A549 (cell line): ENCODE measurements at regions not wholly inside any gene's neighbourhood (a gene's known extent, or its start where the extent isn't known, plus 50 kb on each side); places are given as distances from the start of the nearest gene placed in this dataset.

Experiments
- ATAC-seq, 2 experiments: fragments of 200-7000 bp in 1 of 2; fragments of >200 bp in 1 of 2; cut with Nextera tagmentation in 1 of 2; cut with Tn5 transposase in 1 of 2; 3 replicates each; pipeline versions ENCODE4 v1.8.0 to v1.9.1; 2018 to 2020; ENCODE audit warnings: mild to moderate bottlenecking in 1 of 2, moderate library complexity in 1 of 2
- CTCF ChIA-PET: fragments of 300-600 bp; sonication (Branson Sonifier 250); formaldehyde crosslinking; extraction: SDS; loops from one replicate; lab custom pipeline; 2021; ENCODE audit warnings: antibody characterized with exemption, inconsistent platforms; lab: Yijun Ruan, JAX
- POLR2A ChIA-PET: fragments of 350-600 bp; formaldehyde crosslinking; extraction: SDS; loops from one replicate; lab custom pipeline; 2021; ENCODE audit warnings: antibody characterized with exemption, inconsistent platforms; lab: Yijun Ruan, JAX
- DNase-seq, 2 experiments: peaks; one replicate each; pipeline versions ENCODE4 v3.0.0 to v3.0.0-alpha.2; 2011 to 2016; ENCODE audit warnings: low read depth in 1 of 2, low spot score in 1 of 2
- FAIRE-seq: peaks from 2 replicates; lab custom pipeline; 2011; peaks lifted over from hg19 to GRCh38; lab: Jason Lieb, UNC
- H3K27ac ChIP-seq, 2 experiments: fragments of >200 bp; sonication (Bioruptor Twin); formaldehyde crosslinking; 3 replicates each; pipeline ENCODE4 v1.5.1; 2016 to 2017
- H3K4me1 ChIP-seq: fragments of >200 bp; sonication (Bioruptor Twin); formaldehyde crosslinking; 3 replicates; pipeline ENCODE4 v1.6.1; 2016
- H3K4me2 ChIP-seq: fragments of >200 bp; sonication (Bioruptor Twin); formaldehyde crosslinking; 3 replicates; pipeline ENCODE4 v1.6.1; 2016
- H3K4me3 ChIP-seq: fragments of >200 bp; sonication (Bioruptor Twin); formaldehyde crosslinking; 3 replicates; pipeline ENCODE4 v1.5.1; 2016
- H3K9me3 ChIP-seq: fragments of >200 bp; sonication (Bioruptor Twin); formaldehyde crosslinking; 3 replicates; pipeline ENCODE4 v1.6.1; 2016
- BCL3 ChIP-seq: fragments of >200 bp; sonication (Bioruptor Twin); formaldehyde crosslinking; IDR thresholded peaks from 3 replicates; pipeline ENCODE4 v1.6.1; 2016
- BHLHE40 ChIP-seq: IDR thresholded peaks from 2 replicates; pipeline ENCODE4 v1.6.1; 2012; ENCODE audit warnings: low read depth, low read length, inconsistent platforms
- CBX2 ChIP-seq: fragments of 200-600 bp; sonication (generic); IDR thresholded peaks from 2 replicates; pipeline ENCODE4 v1.6.1; 2016; ENCODE audit warnings: low read depth, mild to moderate bottlenecking, borderline replicate concordance
- CEBPB ChIP-seq, 2 experiments: fragments of >200 bp in 1 of 2; sonication (Bioruptor Twin) in 1 of 2; formaldehyde crosslinking in 1 of 2; IDR thresholded peaks; 2 replicates each; pipeline ENCODE4 v1.6.1; 2012 to 2016
- CHD4 ChIP-seq: fragments of 200-600 bp; sonication (generic); IDR thresholded peaks from 2 replicates; pipeline ENCODE4 v1.6.1; 2016; ENCODE audit warnings: antibody characterized with exemption, mild to moderate bottlenecking, borderline replicate concordance
- EHF ChIP-seq: fragments of 250-450 bp; sonication (Bioruptor Pico); IDR thresholded peaks from 2 replicates; pipeline ENCODE4 v1.5.0; 2020; ENCODE audit warnings: mild to moderate bottlenecking
- FOSL2 ChIP-seq, 2 experiments: fragments of 450-650 bp in 1 of 2; fragments of >200 bp in 1 of 2; sonication (Bioruptor Twin) in 1 of 2; formaldehyde crosslinking; IDR thresholded peaks; 2 replicates each; pipeline versions ENCODE4 v1.5.0 to v1.6.1; 2016 to 2020; ENCODE audit warnings: mild to moderate bottlenecking in 1 of 2, moderate library complexity in 1 of 2
- FOXS1 ChIP-seq: fragments of 250-450 bp; sonication (Bioruptor Pico); IDR thresholded peaks from 2 replicates; pipeline ENCODE4 v1.5.0; 2020; ENCODE audit warnings: mild to moderate bottlenecking, moderate library complexity
- HDAC2 ChIP-seq: fragments of 200-600 bp; sonication (generic); IDR thresholded peaks from 2 replicates; pipeline ENCODE4 v1.6.1; 2016
- HOXB5 ChIP-seq: fragments of 250-450 bp; sonication (Bioruptor Pico); IDR thresholded peaks from 2 replicates; pipeline ENCODE4 v1.5.0; 2020; ENCODE audit warnings: mild to moderate bottlenecking, moderate library complexity
- JUN ChIP-seq, 2 experiments: fragments of >200 bp; sonication (Bioruptor Twin); formaldehyde crosslinking; IDR thresholded peaks; 2 replicates in 1 of 2; 3 replicates in 1 of 2; pipeline ENCODE4 v1.6.1; 2016 to 2017
- JUNB ChIP-seq: fragments of >200 bp; sonication (Bioruptor Twin); formaldehyde crosslinking; IDR thresholded peaks from 2 replicates; pipeline ENCODE4 v1.6.1; 2016
- KDM1A ChIP-seq: fragments of 200-600 bp; sonication (generic); IDR thresholded peaks from 2 replicates; pipeline ENCODE4 v1.6.1; 2016; ENCODE audit warnings: low read depth, mild to moderate bottlenecking
- KDM5A ChIP-seq: fragments of 200-600 bp; sonication (generic); IDR thresholded peaks from 2 replicates; pipeline ENCODE4 v1.6.1; 2016; ENCODE audit warnings: antibody characterized with exemption, mild to moderate bottlenecking
- MYC ChIP-seq: IDR thresholded peaks from 2 replicates; pipeline ENCODE4 v1.6.1; 2012; ENCODE audit warnings: mild to moderate bottlenecking, inconsistent platforms, low read length, improper control_type of control experiment, borderline replicate concordance
- NFE2L2 ChIP-seq: fragments of 150-350 bp; conservative IDR thresholded peaks from 2 replicates; pipeline ENCODE4 v1.6.1; 2014; ENCODE audit warnings: low read length
- NPAS2 ChIP-seq: fragments of 250-450 bp; sonication (Bioruptor Pico); IDR thresholded peaks from 2 replicates; pipeline ENCODE4 v1.8.0; 2022; ENCODE audit warnings: mild to moderate bottlenecking, moderate library complexity, borderline replicate concordance
- POLR2A ChIP-seq: IDR thresholded peaks from 2 replicates; pipeline ENCODE4 v1.6.1; 2012; ENCODE audit warnings: mild to moderate bottlenecking, low read length
- POLR2AphosphoS2 ChIP-seq: conservative IDR thresholded peaks from 2 replicates; pipeline ENCODE4 v1.6.1; 2012; ENCODE audit warnings: low read length, improper control_type of control experiment, inconsistent platforms
- RCOR1 ChIP-seq: fragments of 150-350 bp; IDR thresholded peaks from 2 replicates; pipeline ENCODE4 v1.6.1; 2014; ENCODE audit warnings: antibody characterized with exemption, low read length, low read depth
- RFX5 ChIP-seq: fragments of 450-650 bp; IDR thresholded peaks from 2 replicates; pipeline ENCODE4 v1.7.1; 2014; ENCODE audit warnings: antibody characterized with exemption, mild to moderate bottlenecking, moderate library complexity
- RNF2 ChIP-seq: fragments of 200-600 bp; sonication (generic); IDR thresholded peaks from 2 replicates; pipeline ENCODE4 v1.6.1; 2016; ENCODE audit warnings: low read depth, mild to moderate bottlenecking, antibody characterized with exemption, moderate library complexity, borderline replicate concordance
- SMC3 ChIP-seq: fragments of >200 bp; sonication (Bioruptor Twin); formaldehyde crosslinking; IDR thresholded peaks from 3 replicates; pipeline ENCODE4 v1.6.1; 2018; ENCODE audit warnings: inconsistent platforms
- SREBF2 ChIP-seq: fragments of 450-650 bp; IDR thresholded peaks from 2 replicates; pipeline ENCODE4 v1.6.1; 2014; ENCODE audit warnings: mild to moderate bottlenecking, moderate library complexity
- ZC3H11A ChIP-seq: fragments of 450-650 bp; IDR thresholded peaks from 2 replicates; pipeline ENCODE4 v1.6.1; 2014; ENCODE audit warnings: antibody characterized with exemption, mild to moderate bottlenecking
- ZFP36 ChIP-seq: fragments of 450-650 bp; IDR thresholded peaks from 2 replicates; pipeline ENCODE4 v1.6.1; 2014; ENCODE audit warnings: borderline replicate concordance; ENCODE audit not compliant: partially characterized antibody
- WGBS: methylation state at CpG from one replicate; pipeline ENCODE4 v1.1.6; 2017; ENCODE audit errors: missing lambda C conversion rate; 5-methylcytosine and 5-hydroxymethylcytosine counted together
- TF ChIP-seq, protein P1 (sequence below): fragments of >200 bp; sonication (Bioruptor Twin); formaldehyde crosslinking; IDR thresholded peaks from 2 replicates; pipeline ENCODE4 v1.6.1; 2016
- TF ChIP-seq, protein P2 (sequence below): fragments of 450-650 bp; IDR thresholded peaks from 2 replicates; pipeline ENCODE4 v1.6.1; 2014; ENCODE audit warnings: antibody characterized with exemption

DNA sequence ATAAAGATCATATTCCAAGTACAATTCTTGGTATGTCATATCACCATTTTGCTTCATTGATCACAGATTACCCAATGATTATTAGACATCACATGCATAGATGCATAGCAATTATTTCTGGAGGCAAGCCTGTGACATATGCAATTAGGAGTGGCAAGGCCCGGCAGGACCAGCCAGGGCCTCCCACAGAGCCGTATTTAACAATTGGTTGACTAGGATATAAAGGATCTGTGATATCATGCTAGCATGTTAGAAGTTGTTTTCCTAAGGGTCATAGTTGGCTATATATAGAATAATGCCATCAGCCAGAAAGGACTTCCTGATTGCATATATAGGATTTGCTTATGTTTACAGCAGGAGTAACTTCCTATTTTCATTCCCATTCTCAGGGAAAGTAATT, 103.5 kb upstream of the OTUD4 start:
- POLR2A ChIA-PET, result no interaction called here
- CTCF ChIA-PET, result interaction anchor here (0.6 to 0.7 kb wide), 2 partner anchors 15 to 238 kb away, joined by 3 to 4 read pairs; no protein-coding TSS in a partner anchor

GRCh38 chr4:145281951-145282350, 101.6 kb upstream of the OTUD4 start:
- POLR2A ChIA-PET, result no interaction called here
- TF ChIP-seq NPAS2 (CRISPR knock-in tag), result no peak
- TF ChIP-seq, protein P1, sequence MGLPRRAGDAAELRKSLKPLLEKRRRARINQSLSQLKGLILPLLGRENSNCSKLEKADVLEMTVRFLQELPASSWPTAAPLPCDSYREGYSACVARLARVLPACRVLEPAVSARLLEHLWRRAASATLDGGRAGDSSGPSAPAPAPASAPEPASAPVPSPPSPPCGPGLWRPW, result no peak
- no peak for TF ChIP-seq ZFP36
- TF ChIP-seq HDAC2, result no peak
- no peak for TF ChIP-seq BHLHE40
- TF ChIP-seq, protein P2, sequence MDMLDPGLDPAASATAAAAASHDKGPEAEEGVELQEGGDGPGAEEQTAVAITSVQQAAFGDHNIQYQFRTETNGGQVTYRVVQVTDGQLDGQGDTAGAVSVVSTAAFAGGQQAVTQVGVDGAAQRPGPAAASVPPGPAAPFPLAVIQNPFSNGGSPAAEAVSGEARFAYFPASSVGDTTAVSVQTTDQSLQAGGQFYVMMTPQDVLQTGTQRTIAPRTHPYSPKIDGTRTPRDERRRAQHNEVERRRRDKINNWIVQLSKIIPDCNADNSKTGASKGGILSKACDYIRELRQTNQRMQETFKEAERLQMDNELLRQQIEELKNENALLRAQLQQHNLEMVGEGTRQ, result no peak
- TF ChIP-seq, all 56 proteins: peak for 0
- FAIRE-seq (no peak), DNase-seq (no peak), ATAC-seq (no peak)
- no peak overlapping the region for H3K4me3 ChIP-seq
- H3K4me1 ChIP-seq, result no peaks in the 10 kb centered on the region
- no peaks in the 10 kb centered on the region for H3K9me3 ChIP-seq
- WGBS, result 14% methylated on average over 1 of the region's 1 CpG
- CTCF ChIA-PET, result no interaction called here
- H3K27ac ChIP-seq, result no peak overlapping the region
- no peak overlapping the region for H3K4me2 ChIP-seq

More for the DNA sequence above, 103.5 kb upstream of the OTUD4 start:
- no peak overlapping the region for H3K4me2 ChIP-seq
- no peak for DNase-seq
- WGBS, result 71% methylated on average over 2 of the region's 2 CpGs
- H3K9me3 ChIP-seq, result no peaks in the 10 kb centered on the region
- no peak overlapping the region for H3K4me3 ChIP-seq
- no peaks in the 10 kb centered on the region for H3K4me1 ChIP-seq
- TF ChIP-seq JUN (IDR thresholded peaks at IDR 0.05) (no peak), HOXB5 (no peak), BCL3 (no peak), RFX5 (no peak)
- TF ChIP-seq, all 56 proteins: peak for 0
- no peak for FAIRE-seq
- no peak overlapping the region for H3K27ac ChIP-seq
- ATAC-seq, result no peak

- H3K27ac ChIP-seq, result no peak overlapping the region
- no peak for DNase-seq
- TF ChIP-seq CEBPB (IDR thresholded peaks at IDR 0.05) (no peak), CBX2 (no peak), SREBF2 (no peak), POLR2AphosphoS2 (no peak), EHF (CRISPR knock-in tag) (no peak), HDAC2 (no peak), POLR2A (no peak), RFX5 (no peak), BCL3 (no peak)
- H3K4me1 ChIP-seq, result no peaks in the 10 kb centered on the region
- CTCF ChIA-PET, result no interaction called here
- POLR2A ChIA-PET, result no interaction called here
- H3K4me2 ChIP-seq, result no peak overlapping the region
- ATAC-seq, result no peak
- WGBS, result 46% methylated on average over 9 of the region's 9 CpGs
- H3K9me3 ChIP-seq, result no peaks in the 10 kb centered on the region
- no peak overlapping the region for H3K4me3 ChIP-seq
- no peak for FAIRE-seq
These were observed 100.8 kb upstream of the OTUD4 start for GRCh38 chr4:145281224-145281623.

DNA sequence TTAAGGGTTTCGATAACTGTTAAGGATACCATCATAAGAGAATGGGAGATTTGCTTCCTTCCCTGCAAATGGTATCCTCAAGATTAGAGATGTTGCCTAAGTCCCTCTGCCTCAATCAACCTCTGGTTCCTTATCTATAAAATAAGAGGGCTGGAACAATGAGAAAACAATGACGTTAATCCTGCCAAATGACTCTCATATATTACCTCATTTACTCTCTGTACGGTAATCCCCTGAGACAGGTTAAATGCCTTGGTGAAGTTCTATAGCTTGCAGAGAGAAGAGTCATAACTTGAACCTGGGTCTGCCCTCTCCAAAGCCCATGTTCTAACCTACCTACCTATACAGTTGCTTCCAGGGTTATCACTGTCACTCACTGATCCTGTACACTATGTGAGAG, 100.2 kb upstream of the OTUD4 start:
- ATAC-seq, result no peak
- no peak for TF ChIP-seq CHD4
- TF ChIP-seq MYC, result no peak
- no peak for TF ChIP-seq HOXB5
- TF ChIP-seq, protein P1, result no peak
- no peak for TF ChIP-seq SREBF2
- no peak for TF ChIP-seq POLR2AphosphoS2
- TF ChIP-seq JUN (IDR thresholded peaks at IDR 0.05), result no peak
- TF ChIP-seq SMC3, result no peak
- no peak for TF ChIP-seq RCOR1
- no peak for TF ChIP-seq KDM1A
- TF ChIP-seq FOSL2 (IDR thresholded peaks at IDR 0.05), result no peak
- TF ChIP-seq FOSL2 (CRISPR knock-in tag; IDR thresholded peaks at IDR 0.05), result no peak
- TF ChIP-seq ZC3H11A, result no peak
- no peak for TF ChIP-seq JUNB
- TF ChIP-seq NFE2L2, result no peak
- TF ChIP-seq KDM5A, result no peak
- TF ChIP-seq RNF2, result no peak
- TF ChIP-seq POLR2A, result no peak
- TF ChIP-seq FOXS1 (CRISPR knock-in tag), result no peak
- no peak overlapping the region for H3K27ac ChIP-seq
- no peak overlapping the region for H3K4me3 ChIP-seq
- ChIA-PET CTCF (no interaction called here), POLR2A (no interaction called here)
- H3K4me2 ChIP-seq, result no peak overlapping the region
- H3K9me3 ChIP-seq, result no peaks in the 10 kb centered on the region
- 59% methylated on average over 3 of the region's 3 CpGs for WGBS
- H3K4me1 ChIP-seq, result no peaks in the 10 kb centered on the region
- FAIRE-seq, result no peak
- DNase-seq, result no peak
